Endodermal cell (in vitro differentiated cells): ENCODE measurements at regions not wholly inside any gene's neighbourhood (a gene's known extent, or its start where the extent isn't known, plus 50 kb on each side); places are given as distances from the start of the nearest gene placed in this dataset.

Experiments used
- DNase-seq: peaks from one replicate; pipeline ENCODE4 v3.0.0-alpha.2; 2017
- H3K27ac ChIP-seq: 2 replicates; pipeline ENCODE4 v1.5.1; 2013; ENCODE audit warnings: mild to moderate bottlenecking, low read depth, low read length, moderate library complexity
- H3K27me3 ChIP-seq: 2 replicates; pipeline ENCODE4 v1.6.1; 2013; ENCODE audit warnings: mild to moderate bottlenecking, low read length, moderate library complexity; ENCODE audit not compliant: insufficient read depth, control insufficient read depth, poor library complexity, severe bottlenecking
- H3K36me3 ChIP-seq: 2 replicates; pipeline ENCODE4 v1.7.0; 2013; ENCODE audit warnings: mild to moderate bottlenecking, low read length, moderate library complexity; ENCODE audit not compliant: control insufficient read depth, insufficient read depth
- H3K4me1 ChIP-seq: one replicate; pipeline ENCODE4 v1.7.0; 2013; ENCODE audit warnings: low read length; ENCODE audit not compliant: control insufficient read depth, insufficient read depth
- H3K4me3 ChIP-seq: 2 replicates; pipeline ENCODE4 v1.5.1; 2013; ENCODE audit warnings: mild to moderate bottlenecking, low read length, moderate library complexity
- H3K9ac ChIP-seq: 2 replicates; pipeline ENCODE4 v1.6.1; 2013; ENCODE audit warnings: mild to moderate bottlenecking, low read length, moderate library complexity; ENCODE audit not compliant: poor library complexity, severe bottlenecking; ENCODE audit errors: extremely low read depth
- H3K9me3 ChIP-seq: 2 replicates; pipeline ENCODE4 v1.6.1; 2013; ENCODE audit warnings: mild to moderate bottlenecking, low read length, moderate library complexity; ENCODE audit not compliant: control insufficient read depth
- H3K27ac Mint-ChIP-seq: 2 replicates; pipeline ENCODE4 v1.8.0; 2020; ENCODE audit warnings: mixed read lengths
- H3K27me3 Mint-ChIP-seq: 2 replicates; pipeline ENCODE4 v1.8.0; 2021; ENCODE audit warnings: mild to moderate bottlenecking, mixed read lengths; ENCODE audit not compliant: insufficient read depth
- H3K36me3 Mint-ChIP-seq: 2 replicates; pipeline ENCODE4 v1.8.0; 2020; ENCODE audit warnings: low read depth, mixed read lengths
- H3K4me1 Mint-ChIP-seq: 2 replicates; pipeline ENCODE4 v1.8.0; 2020; ENCODE audit warnings: mixed read lengths
- H3K4me3 Mint-ChIP-seq: 2 replicates; pipeline ENCODE4 v1.8.0; 2020; ENCODE audit warnings: mild to moderate bottlenecking, moderate library complexity, mixed read lengths
- H3K9me3 Mint-ChIP-seq: 2 replicates; pipeline ENCODE4 v1.8.0; 2020; ENCODE audit warnings: mild to moderate bottlenecking, mixed read lengths
- WGBS, 2 experiments: methylation state at CpG; one replicate each; pipeline versions ENCODE4 v1.1.5 to v1.1.7; 2013; ENCODE audit warnings: missing lambda C conversion rate in 2 of 2, mixed read lengths in 1 of 2; ENCODE audit not compliant: insufficient coverage in 1 of 2, insufficient read length in 1 of 2; 5-methylcytosine and 5-hydroxymethylcytosine counted together
- TF ChIP-seq, protein P1 (sequence below): fragments of 200-600 bp; sonication (generic); conservative IDR thresholded peaks from 2 replicates; pipeline ENCODE4 v1.5.0; 2021; ENCODE audit warnings: antibody characterized with exemption, mild to moderate bottlenecking

DNA sequence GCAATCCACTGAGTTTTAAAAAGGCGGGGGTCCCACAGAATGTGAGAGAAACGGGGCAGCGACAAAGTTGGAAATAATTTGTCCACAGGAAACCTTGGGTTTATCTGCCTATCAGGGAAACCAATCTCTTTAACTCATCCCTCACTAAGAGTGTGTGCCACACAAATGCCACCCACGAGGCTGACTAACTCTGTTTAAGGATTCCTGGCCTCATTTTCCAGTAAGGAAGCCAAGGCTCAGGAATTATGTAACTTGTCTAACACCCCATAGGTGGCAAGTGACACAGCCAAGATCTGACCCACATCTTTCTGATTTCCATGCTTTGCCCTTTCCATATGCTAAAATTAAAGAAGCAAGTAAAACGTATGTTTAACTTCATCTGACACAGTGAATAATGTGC is 263.2 kb downstream of the CNTN3 start:
- Mint-ChIP-seq H3K4me1 (no peaks in the 10 kb centered on the region), H3K27me3 (no peaks in the 10 kb centered on the region), H3K9me3 (no peaks in the 10 kb centered on the region), H3K36me3 (no peaks in the 10 kb centered on the region), H3K4me3 (no peak overlapping the region), H3K27ac (no peak overlapping the region)
- Histone ChIP-seq H3K27me3 (no peaks in the 10 kb centered on the region), H3K27ac (no peak overlapping the region), H3K4me3 (no peak overlapping the region), H3K9me3 (no peaks in the 10 kb centered on the region), H3K4me1 (no peaks in the 10 kb centered on the region), H3K9ac (no peak overlapping the region), H3K36me3 (no peaks in the 10 kb centered on the region)
- TF ChIP-seq, protein P1, sequence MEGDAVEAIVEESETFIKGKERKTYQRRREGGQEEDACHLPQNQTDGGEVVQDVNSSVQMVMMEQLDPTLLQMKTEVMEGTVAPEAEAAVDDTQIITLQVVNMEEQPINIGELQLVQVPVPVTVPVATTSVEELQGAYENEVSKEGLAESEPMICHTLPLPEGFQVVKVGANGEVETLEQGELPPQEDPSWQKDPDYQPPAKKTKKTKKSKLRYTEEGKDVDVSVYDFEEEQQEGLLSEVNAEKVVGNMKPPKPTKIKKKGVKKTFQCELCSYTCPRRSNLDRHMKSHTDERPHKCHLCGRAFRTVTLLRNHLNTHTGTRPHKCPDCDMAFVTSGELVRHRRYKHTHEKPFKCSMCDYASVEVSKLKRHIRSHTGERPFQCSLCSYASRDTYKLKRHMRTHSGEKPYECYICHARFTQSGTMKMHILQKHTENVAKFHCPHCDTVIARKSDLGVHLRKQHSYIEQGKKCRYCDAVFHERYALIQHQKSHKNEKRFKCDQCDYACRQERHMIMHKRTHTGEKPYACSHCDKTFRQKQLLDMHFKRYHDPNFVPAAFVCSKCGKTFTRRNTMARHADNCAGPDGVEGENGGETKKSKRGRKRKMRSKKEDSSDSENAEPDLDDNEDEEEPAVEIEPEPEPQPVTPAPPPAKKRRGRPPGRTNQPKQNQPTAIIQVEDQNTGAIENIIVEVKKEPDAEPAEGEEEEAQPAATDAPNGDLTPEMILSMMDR, result no peak
- 91 to 100% methylated on average over 1 to 5 of the region's 5 CpGs for WGBS, 2 experiments
- DNase-seq, result no peak

DNA sequence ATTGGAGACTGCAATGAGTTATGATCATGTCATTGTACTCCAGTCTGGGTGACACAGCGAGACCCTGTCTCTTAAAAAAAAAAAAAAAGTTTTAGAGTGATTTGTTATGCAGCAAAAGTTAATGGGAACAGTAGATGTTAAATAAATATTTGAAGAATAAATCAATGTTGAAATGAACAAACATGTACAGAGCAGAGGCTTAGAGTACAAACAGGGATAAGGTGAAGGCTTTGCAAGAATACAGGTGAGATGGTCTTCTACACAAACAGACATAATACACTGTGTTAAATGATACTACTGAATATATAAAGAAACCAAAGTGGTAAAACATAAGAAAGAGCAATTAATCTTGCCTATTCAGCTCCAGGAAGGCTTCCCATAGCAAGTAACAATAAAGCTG is 265.4 kb downstream of the CNTN3 start:
- Mint-ChIP-seq H3K27me3 (no peaks in the 10 kb centered on the region), H3K36me3 (no peaks in the 10 kb centered on the region), H3K4me3 (no peak overlapping the region), H3K9me3 (no peaks in the 10 kb centered on the region), H3K27ac (no peak overlapping the region), H3K4me1 (no peaks in the 10 kb centered on the region)
- no peak for DNase-seq
- H3K27me3 ChIP-seq, result no peaks in the 10 kb centered on the region
- TF ChIP-seq, protein P1, result no peak
- no peaks in the 10 kb centered on the region for H3K9me3 ChIP-seq
- no peaks in the 10 kb centered on the region for H3K4me1 ChIP-seq
- H3K36me3 ChIP-seq, result no peaks in the 10 kb centered on the region
- 90% methylated on average over 1 of the region's 1 CpG; no CpG with 5 or more reads in 1 of the 2 experiments for WGBS, 2 experiments
- no peak overlapping the region for H3K4me3 ChIP-seq
- no peak overlapping the region for H3K27ac ChIP-seq
- H3K9ac ChIP-seq, result no peak overlapping the region

DNA sequence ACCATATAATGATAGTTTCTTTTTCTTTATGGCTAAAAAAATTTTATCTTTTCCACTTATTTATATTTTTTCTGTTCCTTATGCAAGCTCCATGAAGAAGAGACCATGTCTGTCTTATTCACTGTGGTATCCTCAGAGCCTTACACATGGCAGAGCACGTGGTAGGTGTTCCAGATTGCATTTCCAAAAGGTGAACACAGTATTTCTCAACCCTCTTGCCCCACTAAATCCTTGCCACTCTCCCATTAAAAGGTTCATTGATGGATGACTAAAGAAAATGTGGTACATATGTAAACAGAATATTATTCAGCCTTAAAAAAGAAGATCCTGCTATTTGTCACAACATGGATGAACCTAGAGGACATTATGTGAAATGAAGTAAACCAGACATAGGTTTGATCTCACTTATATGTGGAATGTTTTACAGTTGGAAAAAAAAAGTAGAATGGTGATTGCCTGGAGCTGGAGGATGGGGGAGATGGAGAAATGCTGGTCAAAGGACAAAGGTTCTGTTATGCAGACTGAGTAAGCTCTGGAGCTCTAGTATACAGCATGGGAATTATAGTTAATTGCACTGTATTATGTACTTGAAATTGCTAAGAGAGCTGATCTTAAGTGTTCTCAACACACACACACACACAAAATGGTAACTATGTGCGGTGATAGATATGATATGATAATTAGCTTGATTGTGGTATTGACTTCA is 266.7 kb downstream of the CNTN3 start:
- Mint-ChIP-seq H3K27ac (no peak overlapping the region), H3K36me3 (no peaks in the 10 kb centered on the region), H3K9me3 (no peaks in the 10 kb centered on the region), H3K4me3 (no peak overlapping the region), H3K27me3 (no peaks in the 10 kb centered on the region), H3K4me1 (no peaks in the 10 kb centered on the region)
- no peak overlapping the region for H3K27ac ChIP-seq
- TF ChIP-seq, protein P1, result no peak
- no peak overlapping the region for H3K4me3 ChIP-seq
- no peak overlapping the region for H3K9ac ChIP-seq
- WGBS, 2 experiments, result 88% methylated on average over 1 of the region's 2 CpGs; no CpG with 5 or more reads in 1 of the 2 experiments
- DNase-seq, result no peak
- H3K9me3 ChIP-seq, result no peaks in the 10 kb centered on the region
- no peaks in the 10 kb centered on the region for H3K27me3 ChIP-seq
- no peaks in the 10 kb centered on the region for H3K4me1 ChIP-seq
- no peaks in the 10 kb centered on the region for H3K36me3 ChIP-seq
